ENCODE measurements at regions not wholly inside any gene's neighbourhood (a gene's known extent, or its start where the extent isn't known, plus 50 kb on each side); places are given as distances from the start of the nearest gene placed in this dataset.

- TF ChIP-seq CTCF (IDR thresholded peaks at IDR 0.05) (no peak), USF2 (IDR thresholded peaks at IDR 0.05; ENCODE audit: borderline replicate concordance, low read depth, low read length) (no peak)
These were observed 649.0 kb downstream of the RNF144B start for GRCh38 chr6:19036196-19036555.
